GM18868 (cell line): ENCODE measurements at regions not wholly inside any gene's neighbourhood (a gene's known extent, or its start where the extent isn't known, plus 50 kb on each side); places are given as distances from the start of the nearest gene placed in this dataset.

ENCODE experiments used
- ATAC-seq: cut with Tn5 transposase; IDR thresholded peaks from one replicate; pipeline ENCODE4 v1.9.1; 2021; ENCODE audit warnings: mild to moderate bottlenecking, moderate library complexity; ENCODE audit not compliant: unreplicated experiment

GRCh38 chr14:56494167-56494566, 85.4 kb upstream of the TMEM260 start:
- ATAC-seq, result no peak

- ATAC-seq, result no peak
Observed at GRCh38 chr14:56498112-56498511, 81.5 kb upstream of the TMEM260 start.

- no peak for ATAC-seq
Observed at GRCh38 chr14:56501909-56502530, 77.6 kb upstream of the TMEM260 start.

GRCh38 chr14:56505361-56505760, 74.2 kb upstream of the TMEM260 start:
- ATAC-seq, result no peak

GRCh38 chr14:56512521-56512920, 67.1 kb upstream of the TMEM260 start:
- no peak for ATAC-seq

- ATAC-seq, result no peak
Observed at GRCh38 chr14:56514663-56515371, 64.8 kb upstream of the TMEM260 start.

GRCh38 chr14:56515739-56516138, 63.9 kb upstream of the TMEM260 start:
- no peak for ATAC-seq

- ATAC-seq, result no peak
Observed at GRCh38 chr14:56522403-56522802, 57.2 kb upstream of the TMEM260 start.

- no peak for ATAC-seq
Observed at GRCh38 chr14:56524971-56525677, 54.5 kb upstream of the TMEM260 start.

- no peak for ATAC-seq
Observed at GRCh38 chr14:56528927-56529326, 50.7 kb upstream of the TMEM260 start.
